ENCODE measurements at regions not wholly inside any gene's neighbourhood (a gene's known extent, or its start where the extent isn't known, plus 50 kb on each side); places are given as distances from the start of the nearest gene placed in this dataset.

DNA sequence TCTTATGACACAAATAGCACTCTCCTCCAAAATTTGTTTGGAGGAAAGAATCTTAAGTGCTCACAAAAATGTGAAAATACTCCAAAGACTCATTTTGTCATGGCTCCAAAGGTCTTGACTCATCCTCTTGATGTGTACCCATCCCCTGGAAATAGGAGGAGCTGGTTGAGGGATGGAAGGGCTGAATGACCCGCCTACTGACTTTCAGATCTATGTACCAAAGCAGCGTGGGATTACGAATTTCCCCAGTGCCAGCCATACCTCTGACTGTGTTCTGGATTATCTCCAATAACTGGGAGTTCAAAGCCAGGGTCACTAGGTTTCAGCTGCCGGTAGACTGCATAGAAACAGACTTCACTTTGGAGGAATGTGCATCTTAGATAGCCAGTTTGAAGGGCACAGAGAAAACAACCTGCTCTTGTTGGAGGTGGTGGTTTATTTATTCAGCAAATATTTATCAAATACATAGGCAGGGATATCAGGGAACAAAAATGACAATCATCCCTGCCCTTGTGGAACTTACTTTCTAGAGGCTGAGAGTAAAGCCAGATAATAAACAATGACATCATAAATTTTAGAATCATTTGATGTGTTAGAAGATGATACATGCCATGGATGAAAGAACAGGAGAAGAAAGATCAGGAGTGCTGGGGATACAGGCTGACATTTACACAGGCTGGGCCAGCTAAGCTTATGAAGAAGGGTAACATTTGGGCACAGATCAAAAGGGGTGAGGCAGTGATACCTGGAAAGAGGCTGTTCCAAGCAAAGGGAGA is 246.6 kb downstream of the TBXT start:
- DNase-seq: no peak

DNA sequence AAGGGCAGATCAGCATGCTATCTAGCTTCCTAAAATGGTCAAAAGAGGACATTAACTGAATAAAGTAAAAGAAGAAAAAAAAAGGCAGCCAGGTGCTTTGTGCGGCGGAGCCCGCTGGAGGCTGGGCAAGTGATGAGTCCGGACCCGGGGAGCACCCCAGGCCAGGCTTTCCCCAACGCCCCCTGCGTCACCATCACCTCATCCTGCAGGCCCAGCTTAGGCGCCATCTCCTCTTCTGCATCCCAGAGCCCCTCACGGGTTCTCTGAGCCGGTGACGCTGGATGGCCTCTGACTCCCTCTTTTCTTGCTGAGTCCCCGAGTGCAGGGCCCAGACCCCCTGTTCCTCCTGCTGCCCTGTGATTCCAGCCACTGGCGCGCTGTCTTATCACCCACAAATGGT is 250.1 kb downstream of the TBXT start:
- no peak for DNase-seq

GRCh38 chr6:165915022-165915770 is 252.2 kb upstream of the PDE10A start:
- DNase-seq: no peak

DNA sequence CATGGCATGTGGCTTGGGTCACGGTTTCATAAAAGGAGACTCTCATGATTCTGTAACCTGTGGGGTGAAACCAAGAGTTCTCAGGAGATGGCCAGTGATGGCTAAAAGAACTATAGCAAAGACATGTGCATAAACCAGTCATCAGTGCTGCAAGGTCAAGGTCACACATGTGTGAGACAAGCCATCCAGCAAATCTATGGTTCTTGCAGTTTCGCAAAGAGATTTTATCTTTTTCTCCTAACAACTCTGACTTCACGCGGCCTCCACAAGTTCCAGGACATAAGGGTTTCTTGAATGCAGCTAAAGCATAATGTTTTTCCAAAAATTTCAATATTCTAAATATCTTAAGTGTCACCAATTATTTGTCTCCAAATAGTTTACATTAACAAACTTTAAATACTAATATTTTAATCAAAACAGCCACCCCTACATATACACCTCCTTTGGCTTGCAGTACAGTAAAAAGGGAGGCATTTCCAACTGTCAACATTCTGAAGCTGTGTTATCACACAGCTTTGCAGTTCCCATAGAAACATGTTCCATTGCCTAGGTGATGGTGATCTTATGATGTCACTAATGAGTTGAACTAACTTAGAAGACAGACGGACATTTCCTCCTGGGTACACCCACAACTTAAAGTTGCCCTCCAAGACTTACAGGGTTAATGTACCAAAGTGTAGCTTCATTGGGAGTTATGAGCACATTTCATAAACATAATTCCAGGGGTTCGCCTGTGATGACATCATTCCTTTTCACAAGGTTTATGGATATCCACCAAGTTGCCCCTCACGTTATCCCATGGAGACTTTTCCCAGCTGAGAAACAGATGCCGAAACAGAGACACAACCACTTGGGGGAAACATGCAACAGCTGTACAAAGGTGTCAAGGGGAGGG is 250.9 kb upstream of the PDE10A start:
- DNase-seq: no peak

DNA sequence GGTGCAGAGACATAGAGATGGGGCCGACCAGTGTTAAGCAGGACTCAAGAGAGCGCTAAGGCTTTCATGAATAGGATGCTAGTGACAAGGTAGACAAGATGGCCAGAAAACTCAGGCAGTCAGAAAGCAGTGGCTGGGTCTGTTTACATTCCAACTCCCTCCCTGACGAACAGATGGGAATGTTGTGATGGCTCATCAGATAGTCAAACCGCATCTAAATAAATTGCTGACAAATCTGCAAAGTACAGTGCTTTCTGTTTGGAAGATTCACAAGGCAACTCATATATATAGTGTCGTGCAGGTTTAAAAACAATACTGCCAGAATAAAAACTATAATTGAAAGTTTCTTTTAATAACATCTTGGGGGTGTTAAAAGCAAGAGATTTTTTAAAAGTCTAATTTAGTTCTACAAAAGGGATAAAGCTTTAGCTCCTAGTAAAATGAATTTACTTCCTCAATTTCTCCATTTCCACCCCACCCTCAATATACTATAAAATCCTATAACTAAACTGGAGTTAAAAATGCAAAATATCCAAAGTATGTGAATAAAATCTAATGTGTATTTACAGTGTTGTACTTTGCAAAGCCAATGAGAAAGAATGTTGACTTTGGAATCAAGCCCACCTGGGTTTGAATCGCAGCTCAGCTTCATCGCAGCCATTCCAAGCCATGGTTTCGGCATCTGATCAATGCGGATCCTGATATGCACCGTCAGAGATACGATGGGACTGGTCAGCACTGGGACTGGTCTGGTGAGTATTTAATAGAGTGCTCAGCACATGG is 247.3 kb upstream of the PDE10A start:
- DNase-seq: no peak

DNA sequence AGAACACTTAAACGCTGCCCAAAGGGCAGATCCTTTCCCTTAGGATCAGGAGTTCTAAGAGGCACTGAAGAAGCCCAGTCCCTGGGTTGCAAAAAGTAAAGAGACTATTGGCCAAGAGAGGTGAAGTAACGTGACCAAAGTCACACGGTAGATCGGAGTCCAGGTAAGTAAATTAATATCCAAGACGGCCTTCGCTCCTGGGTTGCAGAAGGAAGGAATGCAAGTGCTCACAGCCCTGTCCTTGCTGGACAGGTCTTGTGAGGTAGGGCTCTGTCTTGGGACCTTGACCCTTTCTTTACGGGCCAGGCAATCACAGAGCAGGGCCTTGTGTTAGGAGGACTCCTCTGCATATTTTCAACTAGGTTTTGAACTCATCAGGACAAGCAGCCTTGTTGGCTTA is 243.7 kb upstream of the PDE10A start:
- DNase-seq: no peak

GRCh38 chr6:165905744-165906143 is 242.7 kb upstream of the PDE10A start:
- no peak for DNase-seq

DNA sequence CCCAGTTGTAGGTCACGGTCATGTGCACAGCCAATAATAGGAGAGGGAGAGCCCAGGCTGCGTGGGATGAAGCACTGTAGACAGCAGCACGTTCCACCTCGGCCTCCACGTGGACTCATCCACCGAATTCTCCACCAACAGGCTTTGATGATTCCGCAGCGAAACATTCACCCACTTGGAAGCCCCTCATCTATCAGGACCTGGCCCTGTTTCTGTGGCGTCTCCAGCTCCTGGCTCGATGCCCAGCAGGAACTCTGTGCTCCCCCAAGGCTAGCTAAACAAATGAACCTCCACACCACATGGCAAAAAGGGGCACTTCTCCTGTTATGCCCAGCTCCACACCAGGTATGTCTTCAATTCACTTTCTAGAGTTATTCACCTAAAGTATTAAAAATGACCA is 237.9 kb upstream of the PDE10A start:
- DNase-seq: no peak

DNA sequence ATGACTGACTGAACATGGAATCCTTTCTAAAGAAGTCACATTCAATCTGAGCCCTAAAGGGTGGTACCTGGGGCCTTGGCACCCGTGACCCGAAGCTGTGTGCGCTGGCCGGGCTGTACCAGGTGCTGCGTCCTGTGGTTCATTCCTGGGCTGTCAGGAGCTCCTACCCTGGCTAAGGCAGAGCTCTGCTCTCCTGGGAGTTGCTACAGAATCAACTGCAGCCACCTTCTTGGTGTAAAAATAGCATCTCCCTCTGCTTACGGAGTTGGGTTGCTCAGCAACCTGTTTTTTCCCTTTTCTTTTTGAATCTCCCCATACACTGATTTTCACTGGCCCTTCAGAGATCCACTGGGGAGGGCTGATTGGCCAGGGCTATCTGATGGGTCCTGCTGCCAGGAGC is 236.6 kb upstream of the PDE10A start:
- peak in 13 of 58 donors; percentile 5 to 60 (median 23) for DNase-seq

GRCh38 chr6:165895421-165896165 is 232.6 kb upstream of the PDE10A start:
- DNase-seq: no peak

DNA sequence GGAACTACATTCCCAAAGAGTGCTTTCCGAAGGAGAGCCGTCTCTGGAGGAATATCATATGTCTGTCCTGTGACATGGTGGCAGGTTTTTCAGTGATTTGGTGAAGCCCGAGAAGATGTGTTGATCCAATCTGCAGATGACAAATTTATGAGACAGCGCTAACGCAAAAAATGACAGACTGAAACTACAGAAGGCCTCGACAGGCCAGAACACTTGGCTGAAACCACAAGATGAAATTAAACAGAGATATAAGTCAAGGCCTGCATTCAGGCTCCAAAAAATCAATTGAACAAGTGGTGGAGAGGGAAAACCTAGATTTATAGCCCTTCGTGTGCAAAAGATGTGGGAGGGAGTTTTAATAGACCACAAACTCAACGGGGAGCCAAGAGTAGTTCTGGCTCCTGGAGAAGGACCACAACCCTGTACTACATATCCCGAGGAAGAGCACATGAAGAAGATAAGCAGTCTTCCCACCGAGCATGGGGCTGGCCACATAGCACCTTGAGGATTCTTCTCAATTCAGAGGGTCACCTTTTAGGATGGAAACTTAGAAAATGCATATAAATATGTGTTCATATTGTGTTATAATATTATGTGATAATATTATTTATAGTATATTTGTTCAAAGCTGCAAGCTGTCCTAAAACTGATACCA is 231.3 kb upstream of the PDE10A start:
- DNase-seq: no peak

- no peak for DNase-seq
Measured at GRCh38 chr6:165893431-165893830, 230.4 kb upstream of the PDE10A start.

DNA sequence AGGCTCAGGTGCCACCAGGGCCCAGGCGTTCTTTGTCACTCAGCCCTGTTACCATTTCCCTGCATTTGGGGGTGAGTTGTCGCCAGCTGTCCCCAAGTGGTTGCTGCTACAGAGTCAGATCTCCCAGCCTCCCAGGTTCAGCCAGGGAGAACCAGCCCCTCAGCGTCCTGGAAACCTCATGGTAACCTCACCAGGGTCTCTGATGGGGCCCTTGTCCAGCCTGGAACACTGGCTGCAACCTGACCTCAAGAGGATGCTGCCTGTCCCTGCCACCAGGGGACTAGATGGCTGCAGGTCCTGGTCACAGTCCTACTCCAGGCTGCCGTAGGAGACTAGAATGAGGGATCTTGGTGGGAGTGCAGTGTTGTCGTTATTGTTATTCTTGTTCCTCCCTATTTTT is 228.3 kb upstream of the PDE10A start:
- DNase-seq: no peak

DNA sequence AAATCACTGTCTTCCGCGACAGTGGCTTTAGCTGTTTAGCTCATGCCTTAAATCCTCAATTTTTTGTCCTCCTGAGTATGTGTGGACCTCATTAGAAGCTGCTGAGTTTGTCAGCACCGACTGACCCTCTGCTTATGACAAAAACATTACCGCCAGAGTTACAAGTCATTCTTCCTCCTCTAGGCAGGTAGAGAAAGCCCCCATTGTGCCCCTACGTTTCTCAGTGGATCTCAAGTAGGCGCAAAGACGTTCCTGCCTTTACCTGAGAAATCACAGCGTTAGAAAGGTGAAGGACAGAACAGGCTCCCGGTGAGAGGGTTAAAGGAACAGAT is 227.3 kb upstream of the PDE10A start:
- DNase-seq: no peak

DNA sequence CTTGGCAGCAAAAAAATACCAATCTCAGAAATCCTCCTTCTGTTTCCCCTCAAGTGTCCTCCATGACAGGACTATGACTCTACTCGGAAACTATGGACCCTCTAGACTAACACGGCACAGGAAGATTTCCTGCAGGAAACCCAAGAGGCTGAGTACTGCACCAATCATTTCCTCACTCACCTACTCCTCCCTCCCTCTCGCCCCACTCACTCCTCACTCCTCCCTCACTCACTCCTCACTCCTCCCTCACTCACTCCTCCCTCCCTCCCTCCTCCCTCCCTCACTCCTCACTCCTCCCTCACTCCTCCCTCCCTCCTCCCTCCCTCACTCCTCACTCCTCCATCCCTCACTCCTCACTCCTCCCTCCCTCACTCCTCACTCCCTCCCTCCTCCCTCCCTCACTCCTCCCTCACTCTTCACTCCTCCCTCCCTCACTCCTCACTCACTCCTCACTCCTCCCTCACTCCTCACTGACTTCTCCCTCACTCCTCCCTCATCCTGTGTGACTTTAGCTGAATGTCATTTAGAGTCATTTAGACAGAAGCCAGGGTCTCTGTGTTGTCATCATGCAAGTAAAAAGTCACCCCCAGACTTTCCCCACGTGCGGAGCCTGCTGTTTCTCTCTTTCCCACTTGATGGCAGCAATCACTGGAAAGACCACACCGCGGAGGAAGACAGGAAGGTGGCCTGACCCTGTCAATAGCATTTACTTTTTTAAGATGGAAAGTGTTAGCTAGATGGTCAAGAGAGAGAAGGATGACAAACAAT is 226.8 kb upstream of the PDE10A start:
- DNase-seq: peak in 1 of 58 donors; percentile 13

DNA sequence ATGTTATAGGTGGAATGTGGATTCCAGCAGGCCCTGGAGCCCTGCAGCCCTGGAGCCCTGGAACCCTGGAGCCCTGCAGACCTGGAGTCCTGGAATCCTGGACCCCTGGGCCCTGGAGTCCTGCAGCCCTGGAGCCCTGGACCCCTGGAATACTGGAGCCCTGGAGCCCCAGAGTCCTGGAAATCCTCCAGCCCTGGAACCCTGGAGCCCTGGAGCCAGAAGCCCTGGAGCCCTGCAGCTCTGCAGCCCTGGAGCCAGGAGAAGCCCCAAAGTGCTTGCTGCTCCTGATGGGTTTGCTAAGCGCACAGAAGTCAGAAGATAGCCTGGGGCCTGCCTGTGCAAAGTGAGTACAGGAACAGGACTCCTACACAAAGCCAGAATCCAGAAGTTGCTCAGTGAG is 223.1 kb upstream of the PDE10A start:
- no peak for DNase-seq

DNA sequence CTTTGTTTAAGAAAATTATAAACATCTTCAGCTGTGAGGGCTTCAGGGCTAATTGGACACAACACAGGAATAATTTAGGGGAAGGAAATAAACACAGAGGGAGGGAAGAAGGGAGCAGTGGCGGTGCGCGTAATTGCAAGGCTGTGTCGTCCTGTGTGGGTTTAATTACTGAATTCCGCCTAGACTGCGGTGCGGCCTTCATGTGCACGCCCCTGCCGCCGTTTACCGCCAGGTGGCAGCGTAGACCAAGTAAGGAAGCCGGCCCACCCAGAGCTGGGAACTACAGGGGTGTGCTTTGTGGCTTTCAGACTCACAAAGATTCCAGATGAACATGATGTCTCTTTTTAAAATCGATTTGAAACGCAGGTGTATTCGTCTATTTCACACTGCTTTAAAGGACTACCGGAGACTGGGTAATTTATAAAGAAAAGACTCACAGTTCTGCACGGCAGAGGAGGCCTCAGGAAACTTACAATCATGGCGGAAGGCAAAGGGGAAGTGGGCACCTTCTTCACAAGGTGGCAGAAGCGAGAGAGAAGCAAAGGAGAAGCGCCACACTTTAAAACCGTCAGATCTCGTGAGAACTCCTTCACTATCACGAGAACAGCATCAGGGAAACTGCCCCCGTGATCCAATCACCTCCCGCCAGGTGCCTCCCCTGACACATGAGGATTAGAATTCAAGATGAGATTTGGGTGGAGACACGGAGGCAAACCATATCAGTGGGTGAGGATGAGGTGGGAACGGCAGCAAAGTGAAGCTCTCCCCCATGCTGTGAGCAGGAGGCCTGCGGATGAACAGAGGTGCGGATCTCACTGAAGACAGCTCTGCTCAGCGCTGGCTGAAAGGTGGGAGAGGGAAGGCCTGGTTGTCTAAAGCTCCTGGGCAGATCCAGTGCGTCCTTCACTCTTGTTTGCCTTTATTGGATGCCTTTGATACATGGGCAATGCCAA is 222.0 kb upstream of the PDE10A start:
- DNase-seq: peak in 53 of 58 donors; percentile 15 to 84 (median 50)
